HUES48 (cell line): ENCODE measurements at regions not wholly inside any gene's neighbourhood (a gene's known extent, or its start where the extent isn't known, plus 50 kb on each side); places are given as distances from the start of the nearest gene placed in this dataset.
"Not testable (repeated sequence)": the region's sequence is repeated elsewhere in the genome, so short reads cannot be mapped to it uniquely, and the experiment has no call there.

ENCODE experiments used
- H3K27ac ChIP-seq: one replicate; pipeline ENCODE4 v1.7.0; 2013; ENCODE audit warnings: low read depth, low read length, inconsistent platforms
- H3K27me3 ChIP-seq: 2 replicates; pipeline ENCODE4 v1.6.1; 2013; ENCODE audit warnings: mild to moderate bottlenecking, low read length; ENCODE audit not compliant: control insufficient read depth, insufficient read depth
- H3K36me3 ChIP-seq: 2 replicates; pipeline ENCODE4 v1.6.1; 2013; ENCODE audit warnings: low read length; ENCODE audit not compliant: control insufficient read depth, insufficient read depth
- H3K4me1 ChIP-seq: 2 replicates; pipeline ENCODE4 v1.6.1; 2013; ENCODE audit warnings: mild to moderate bottlenecking, low read length; ENCODE audit not compliant: control insufficient read depth, insufficient read depth
- H3K4me3 ChIP-seq: 2 replicates; pipeline ENCODE4 v1.5.1; 2013; ENCODE audit warnings: mild to moderate bottlenecking, low read depth, low read length
- H3K9ac ChIP-seq: 2 replicates; pipeline ENCODE4 v1.6.1; 2013; ENCODE audit warnings: mild to moderate bottlenecking, low read depth, low read length, moderate library complexity
- H3K9me3 ChIP-seq: 2 replicates; pipeline ENCODE4 v1.6.1; 2013; ENCODE audit warnings: low read length; ENCODE audit not compliant: control insufficient read depth, insufficient read depth

GRCh38 chr9:102461156-102461819 is 533.8 kb upstream of the CYLC2 start:
- H3K27ac ChIP-seq = no peak overlapping the region
- H3K36me3 ChIP-seq = no peaks in the 10 kb centered on the region
- no peaks in the 10 kb centered on the region for H3K9me3 ChIP-seq
- no peak overlapping the region for H3K4me3 ChIP-seq
- no peaks in the 10 kb centered on the region for H3K4me1 ChIP-seq
- H3K9ac ChIP-seq = no peak overlapping the region
- no peaks in the 10 kb centered on the region for H3K27me3 ChIP-seq

- Histone ChIP-seq H3K9me3 (no peaks in the 10 kb centered on the region), H3K9ac (no peak overlapping the region), H3K36me3 (no peaks in the 10 kb centered on the region), H3K27ac (no peak overlapping the region), H3K27me3 (no peaks in the 10 kb centered on the region), H3K4me3 (no peak overlapping the region), H3K4me1 (no peaks in the 10 kb centered on the region)
Measured at GRCh38 chr9:102459828-102460227, 535.3 kb upstream of the CYLC2 start.

- H3K27me3 ChIP-seq = no peaks in the 10 kb centered on the region
- no peaks in the 10 kb centered on the region for H3K9me3 ChIP-seq
- no peaks in the 10 kb centered on the region for H3K4me1 ChIP-seq
- H3K27ac ChIP-seq = no peak overlapping the region
- no peak overlapping the region for H3K4me3 ChIP-seq
- H3K9ac ChIP-seq = no peak overlapping the region
- H3K36me3 ChIP-seq = no peaks in the 10 kb centered on the region
Measured at GRCh38 chr9:102456562-102456961, 538.6 kb upstream of the CYLC2 start.

- Histone ChIP-seq H3K27ac (no peak overlapping the region), H3K9me3 (no peaks in the 10 kb centered on the region), H3K4me3 (no peak overlapping the region), H3K4me1 (no peaks in the 10 kb centered on the region), H3K27me3 (no peaks in the 10 kb centered on the region), H3K9ac (no peak overlapping the region), H3K36me3 (no peaks in the 10 kb centered on the region)
Measured at GRCh38 chr9:102445906-102446305, 549.2 kb upstream of the CYLC2 start.

- Histone ChIP-seq H3K36me3 (no peaks in the 10 kb centered on the region), H3K9me3 (no peaks in the 10 kb centered on the region), H3K27ac (no peak overlapping the region), H3K27me3 (no peaks in the 10 kb centered on the region), H3K4me3 (no peak overlapping the region), H3K9ac (no peak overlapping the region), H3K4me1 (no peaks in the 10 kb centered on the region)
Measured at GRCh38 chr9:102445181-102445747, 549.9 kb upstream of the CYLC2 start.

- no peak overlapping the region for H3K4me3 ChIP-seq
- H3K9me3 ChIP-seq = no peaks in the 10 kb centered on the region; the same call in 1 of the 2 replicates
- no peak overlapping the region for H3K9ac ChIP-seq
- H3K27me3 ChIP-seq = peaks cover 14% of the 10 kb centered on the region
- H3K27ac ChIP-seq = no peak overlapping the region
- H3K4me1 ChIP-seq = peaks cover 7% of the 10 kb centered on the region
- no peaks in the 10 kb centered on the region for H3K36me3 ChIP-seq
Measured at GRCh38 chr9:102439583-102439982, 555.5 kb upstream of the CYLC2 start.

- peaks cover 25% of the 10 kb centered on the region for H3K27me3 ChIP-seq
- not testable (repeated sequence) for H3K9ac ChIP-seq, H3K27ac ChIP-seq
Measured at GRCh38 chr9:102436599-102436998, 558.5 kb upstream of the CYLC2 start.

GRCh38 chr9:102435427-102435826 is 559.7 kb upstream of the CYLC2 start:
- Histone ChIP-seq H3K4me3 (no peak overlapping the region), H3K4me1 (peaks cover 14% of the 10 kb centered on the region), H3K27me3 (peaks cover 25% of the 10 kb centered on the region), H3K9me3 (no peaks in the 10 kb centered on the region; the same call in 1 of the 2 replicates), H3K9ac (no peak overlapping the region), H3K27ac (no peak overlapping the region), H3K36me3 (no peaks in the 10 kb centered on the region)

More at GRCh38 chr9:102436599-102436998, 558.5 kb upstream of the CYLC2 start:
- not testable (repeated sequence) for H3K4me3 ChIP-seq, H3K36me3 ChIP-seq, H3K9me3 ChIP-seq
- peaks cover 14% of the 10 kb centered on the region for H3K4me1 ChIP-seq

- Histone ChIP-seq H3K9me3 (no peaks in the 10 kb centered on the region; the same call in 1 of the 2 replicates), H3K4me1 (peaks cover 14% of the 10 kb centered on the region), H3K27ac (no peak overlapping the region)
Measured at GRCh38 chr9:102434545-102434944, 560.6 kb upstream of the CYLC2 start.

GRCh38 chr9:102428305-102428704 is 566.8 kb upstream of the CYLC2 start:
- Histone ChIP-seq H3K9ac (no peak overlapping the region), H3K9me3 (no peaks in the 10 kb centered on the region), H3K36me3 (no peaks in the 10 kb centered on the region), H3K4me1 (no peaks in the 10 kb centered on the region), H3K27ac (no peak overlapping the region), H3K27me3 (peaks cover 4% of the 10 kb centered on the region), H3K4me3 (no peak overlapping the region)

More at GRCh38 chr9:102434545-102434944, 560.6 kb upstream of the CYLC2 start:
- Histone ChIP-seq H3K9ac (no peak overlapping the region), H3K27me3 (peaks cover 25% of the 10 kb centered on the region), H3K4me3 (no peak overlapping the region), H3K36me3 (no peaks in the 10 kb centered on the region)

GRCh38 chr9:102416251-102416650 is 578.9 kb upstream of the CYLC2 start:
- H3K36me3 ChIP-seq, H3K4me3 ChIP-seq, H3K27me3 ChIP-seq, H3K9ac ChIP-seq, H3K27ac ChIP-seq, H3K4me1 ChIP-seq: not testable (repeated sequence)
- H3K9me3 ChIP-seq = peaks cover 45% of the 10 kb centered on the region
